ENCODE measurements at regions not wholly inside any gene's neighbourhood (a gene's known extent, or its start where the extent isn't known, plus 50 kb on each side); places are given as distances from the start of the nearest gene placed in this dataset.
"Not testable (repeated sequence)": the region's sequence is repeated elsewhere in the genome, so short reads cannot be mapped to it uniquely, and the experiment has no call there.

- no peak overlapping the region for H3K4me3 Mint-ChIP-seq
- POLR2A ChIA-PET, result no interaction called here
- H3K9me3 Mint-ChIP-seq, result peaks cover 14% of the 10 kb centered on the region
- H3K27ac Mint-ChIP-seq, result no peak overlapping the region
- no peak for DNase-seq (ENCODE audit: low spot score)
- TF ChIP-seq NR2C2 (CRISPR knock-in tag; IDR thresholded peaks at IDR 0.05) (no peak), SMAD4 (CRISPR knock-in tag; IDR thresholded peaks at IDR 0.05) (no peak), TEAD4 (CRISPR knock-in tag; IDR thresholded peaks at IDR 0.05) (no peak), GTF2I (CRISPR knock-in tag; conservative IDR thresholded peaks at IDR 0.05) (no peak)
- TF ChIP-seq, protein P1, sequence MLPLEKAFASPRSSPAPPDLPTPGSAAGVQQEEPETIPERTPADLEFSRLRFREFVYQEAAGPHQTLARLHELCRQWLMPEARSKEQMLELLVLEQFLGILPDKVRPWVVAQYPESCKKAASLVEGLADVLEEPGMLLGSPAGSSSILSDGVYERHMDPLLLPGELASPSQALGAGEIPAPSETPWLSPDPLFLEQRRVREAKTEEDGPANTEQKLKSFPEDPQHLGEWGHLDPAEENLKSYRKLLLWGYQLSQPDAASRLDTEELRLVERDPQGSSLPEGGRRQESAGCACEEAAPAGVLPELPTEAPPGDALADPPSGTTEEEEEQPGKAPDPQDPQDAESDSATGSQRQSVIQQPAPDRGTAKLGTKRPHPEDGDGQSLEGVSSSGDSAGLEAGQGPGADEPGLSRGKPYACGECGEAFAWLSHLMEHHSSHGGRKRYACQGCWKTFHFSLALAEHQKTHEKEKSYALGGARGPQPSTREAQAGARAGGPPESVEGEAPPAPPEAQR (CRISPR knock-in tag; IDR thresholded peaks at IDR 0.05), result no peak
- TF ChIP-seq, protein P2, sequence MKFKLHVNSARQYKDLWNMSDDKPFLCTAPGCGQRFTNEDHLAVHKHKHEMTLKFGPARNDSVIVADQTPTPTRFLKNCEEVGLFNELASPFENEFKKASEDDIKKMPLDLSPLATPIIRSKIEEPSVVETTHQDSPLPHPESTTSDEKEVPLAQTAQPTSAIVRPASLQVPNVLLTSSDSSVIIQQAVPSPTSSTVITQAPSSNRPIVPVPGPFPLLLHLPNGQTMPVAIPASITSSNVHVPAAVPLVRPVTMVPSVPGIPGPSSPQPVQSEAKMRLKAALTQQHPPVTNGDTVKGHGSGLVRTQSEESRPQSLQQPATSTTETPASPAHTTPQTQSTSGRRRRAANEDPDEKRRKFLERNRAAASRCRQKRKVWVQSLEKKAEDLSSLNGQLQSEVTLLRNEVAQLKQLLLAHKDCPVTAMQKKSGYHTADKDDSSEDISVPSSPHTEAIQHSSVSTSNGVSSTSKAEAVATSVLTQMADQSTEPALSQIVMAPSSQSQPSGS (CRISPR knock-in tag; IDR thresholded peaks at IDR 0.05; ENCODE audit: borderline replicate concordance, low read depth), result no peak
- no peak for ATAC-seq
- H3K4me1 Mint-ChIP-seq, result peaks cover 18% of the 10 kb centered on the region
- H3K36me3 Mint-ChIP-seq, result peaks cover 7% of the 10 kb centered on the region
- no peaks in the 10 kb centered on the region for H3K27me3 Mint-ChIP-seq (ENCODE audit: low read depth)
- CTCF ChIA-PET, result interaction anchor here (2.1 kb wide), 1 partner anchor 16 kb away, joined by 9 read pairs; no protein-coding TSS in a partner anchor
Observed at GRCh38 chr7:89606511-89606910, 547.8 kb upstream of the STEAP1 start.

DNA sequence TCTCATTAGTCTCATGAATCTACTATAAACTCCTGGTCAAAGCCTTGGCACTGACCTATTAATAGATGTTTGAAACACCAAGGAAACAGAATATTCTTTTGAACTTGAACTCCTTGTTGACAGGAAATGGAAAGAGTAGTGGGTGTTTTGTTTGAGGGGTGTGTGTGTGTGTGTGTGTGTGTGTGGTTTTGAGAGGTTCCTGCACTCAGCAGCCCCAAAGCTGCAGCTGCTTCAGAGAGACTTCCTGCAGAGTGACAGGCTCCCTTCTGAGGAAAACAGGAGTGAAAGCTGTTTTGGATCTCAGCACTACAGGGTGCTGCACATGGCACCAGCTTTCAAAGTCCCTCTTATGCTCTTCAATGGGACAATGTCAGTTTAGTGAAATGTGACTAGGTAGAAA lies 546.5 kb upstream of the STEAP1 start:
- H3K9me3 Mint-ChIP-seq, result 0 out of 2 replicates have a peak, but pooled peaks cover 6% of the 10 kb centered on the region

DNA sequence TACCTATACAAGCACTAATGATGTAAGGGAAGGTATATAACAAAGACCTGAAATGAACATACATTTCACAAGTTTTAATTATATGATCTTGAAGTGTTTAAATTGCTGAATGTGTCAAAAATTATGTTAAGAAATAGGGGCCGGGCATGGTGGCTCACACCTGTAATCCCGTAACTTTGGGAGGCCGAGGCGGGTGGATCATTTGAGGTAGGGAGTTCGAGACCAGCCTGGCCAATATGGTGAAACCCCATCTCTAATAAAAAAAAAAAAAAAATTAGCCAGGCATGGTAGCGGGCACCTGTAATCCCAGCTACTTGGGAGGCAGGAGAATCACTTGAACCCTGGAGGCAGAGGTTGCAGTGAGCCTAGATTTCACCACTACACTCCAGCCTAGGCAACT lies 537.4 kb upstream of the STEAP1 start:
- H3K36me3 Mint-ChIP-seq; H3K27ac Mint-ChIP-seq; ATAC-seq; CTCF ChIA-PET; H3K27me3 Mint-ChIP-seq (ENCODE audit: low read depth); H3K4me1 Mint-ChIP-seq; H3K4me3 Mint-ChIP-seq; H3K9me3 Mint-ChIP-seq; DNase-seq (ENCODE audit: low spot score): not testable (repeated sequence)
- POLR2A ChIA-PET, result interaction anchor here (0.7 kb wide), 1 partner anchor 123 kb away, joined by 4 read pairs; no protein-coding TSS in a partner anchor

More for the DNA sequence above, 546.5 kb upstream of the STEAP1 start:
- ChIA-PET POLR2A (no interaction called here), CTCF (no interaction called here)
- no peak for TF ChIP-seq SMAD4 (CRISPR knock-in tag; IDR thresholded peaks at IDR 0.05)
- TF ChIP-seq CTCF (IDR thresholded peaks at IDR 0.05), result no peak
- TF ChIP-seq ESRRA (CRISPR knock-in tag; IDR thresholded peaks at IDR 0.05; ENCODE audit: borderline replicate concordance), result no peak
- no peak for TF ChIP-seq ZNF232 (CRISPR knock-in tag; IDR thresholded peaks at IDR 0.05)
- no peak for TF ChIP-seq NFYB (CRISPR knock-in tag; conservative IDR thresholded peaks at IDR 0.05; ENCODE audit: low read depth)
- TF ChIP-seq NR2C2 (CRISPR knock-in tag; IDR thresholded peaks at IDR 0.05), result no peak
- no peaks in the 10 kb centered on the region for H3K36me3 Mint-ChIP-seq
- no peaks in the 10 kb centered on the region for H3K27me3 Mint-ChIP-seq (ENCODE audit: low read depth)
- H3K4me3 Mint-ChIP-seq, result no peak overlapping the region
- H3K27ac Mint-ChIP-seq, result no peak overlapping the region
- ATAC-seq (peak; percentile 59), DNase-seq (ENCODE audit: low spot score) (no peak)
- peaks cover 18% of the 10 kb centered on the region for H3K4me1 Mint-ChIP-seq

- ATAC-seq, result no peak
- Mint-ChIP-seq H3K4me3 (no peak overlapping the region), H3K27ac (no peak overlapping the region), H3K9me3 (no peaks in the 10 kb centered on the region), H3K4me1 (no peaks in the 10 kb centered on the region; the same call in 1 of the 2 replicates), H3K36me3 (no peaks in the 10 kb centered on the region), H3K27me3 (ENCODE audit: low read depth) (no peaks in the 10 kb centered on the region)
- POLR2A ChIA-PET, result no interaction called here
- no peak for DNase-seq (ENCODE audit: low spot score)
- TF ChIP-seq, protein P2 (CRISPR knock-in tag; IDR thresholded peaks at IDR 0.05; ENCODE audit: borderline replicate concordance, low read depth), result no peak
- TF ChIP-seq, protein P1 (CRISPR knock-in tag; IDR thresholded peaks at IDR 0.05), result no peak
- no peak for TF ChIP-seq ZNF396 (CRISPR knock-in tag; IDR thresholded peaks at IDR 0.05; ENCODE audit: borderline replicate concordance)
- no peak for TF ChIP-seq ZNF232 (CRISPR knock-in tag; IDR thresholded peaks at IDR 0.05)
- TF ChIP-seq, protein P3, sequence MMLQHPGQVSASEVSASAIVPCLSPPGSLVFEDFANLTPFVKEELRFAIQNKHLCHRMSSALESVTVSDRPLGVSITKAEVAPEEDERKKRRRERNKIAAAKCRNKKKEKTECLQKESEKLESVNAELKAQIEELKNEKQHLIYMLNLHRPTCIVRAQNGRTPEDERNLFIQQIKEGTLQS (CRISPR knock-in tag; conservative IDR thresholded peaks at IDR 0.05), result no peak
- TF ChIP-seq ETV6 (CRISPR knock-in tag; IDR thresholded peaks at IDR 0.05), result no peak
- CTCF ChIA-PET, result no interaction called here
Observed at GRCh38 chr7:89618274-89618673, 536.0 kb upstream of the STEAP1 start.

Data from WTC11 (cell line).